ENCODE measurements at regions not wholly inside any gene's neighbourhood (a gene's known extent, or its start where the extent isn't known, plus 50 kb on each side); places are given as distances from the start of the nearest gene placed in this dataset.
A peak's percentile ranks its signal among the peaks of the same experiment; 100 is the strongest.

GRCh38 chr1:60959701-60960100, 122.7 kb upstream of the NFIA start:
- Histone ChIP-seq H3K4me3 (no peak overlapping the region), H3K4me1 (peaks cover 5 to 14% (median 10%) of the 10 kb centered on the region in 10 experiments; a peak in 16 of 20 replicates), H3K4me2 (no peak overlapping the region), H3K36me3 (no peaks in the 10 kb centered on the region; a peak in 1 of 22 replicates), H3K9me3 (replicated peaks in 1 of 11) (peaks cover 18 to 33% (median 24%) of the 10 kb centered on the region in 11 experiments), H3K27ac (no peak overlapping the region), H3K27me3 (no peaks in the 10 kb centered on the region), H4K20me1 (no peaks in the 10 kb centered on the region), H3K9ac (no peak overlapping the region)
- TF ChIP-seq Cebpa-rat (IDR thresholded peaks at IDR 0.05), result no peak

- H3K4me3 ChIP-seq, result no peak overlapping the region
- peaks cover 5 to 14% (median 10%) of the 10 kb centered on the region in 10 experiments; a peak in 16 of 20 replicates for H3K4me1 ChIP-seq
- no peaks in the 10 kb centered on the region for H3K27me3 ChIP-seq
- H3K9ac ChIP-seq, result no peak overlapping the region
- no peaks in the 10 kb centered on the region for H3K36me3 ChIP-seq
- no peak overlapping the region for H3K4me2 ChIP-seq
- no peaks in the 10 kb centered on the region for H4K20me1 ChIP-seq
- no peak overlapping the region for H3K27ac ChIP-seq
- no peak for TF ChIP-seq Cebpa-rat (IDR thresholded peaks at IDR 0.05)
- H3K9me3 ChIP-seq (replicated peaks in 1 of 11), result peaks cover 7 to 19% (median 13%) of the 10 kb centered on the region in 11 experiments; a peak in 18 of 22 replicates
These were observed 124.4 kb upstream of the NFIA start for GRCh38 chr1:60958001-60958400.

DNA sequence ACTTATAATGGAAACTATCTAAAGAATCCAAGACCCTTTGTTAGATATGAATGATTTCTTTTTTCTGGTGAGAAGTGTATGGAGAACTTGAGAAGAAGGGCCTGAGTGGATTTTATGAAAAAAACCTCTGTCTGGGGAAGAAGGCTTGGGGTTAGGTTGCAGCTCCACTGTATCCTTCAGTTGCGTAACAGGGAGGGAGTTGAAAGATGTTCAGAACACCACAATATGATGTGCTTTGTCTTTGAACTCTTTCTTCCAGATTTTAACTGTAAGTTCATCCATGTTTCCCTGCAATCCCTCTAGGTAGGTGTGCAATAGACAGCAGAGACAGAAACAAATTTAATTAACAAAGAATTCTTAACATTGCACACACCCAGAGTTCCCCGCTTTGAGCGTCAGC, 125.8 kb upstream of the NFIA start:
- Histone ChIP-seq H3K4me2 (no peak overlapping the region), H3K36me3 (no peaks in the 10 kb centered on the region), H3K4me3 (no peak overlapping the region), H3K27me3 (no peaks in the 10 kb centered on the region), H3K4me1 (peaks cover 5 to 10% (median 7%) of the 10 kb centered on the region in 10 experiments; a peak in 16 of 20 replicates), H3K27ac (no peak overlapping the region), H3K9ac (no peak overlapping the region), H3K9me3 (replicated peaks in 1 of 11) (peaks cover 7 to 17% (median 10%) of the 10 kb centered on the region in 11 experiments; a peak in 18 of 22 replicates), H4K20me1 (no peaks in the 10 kb centered on the region)
- TF ChIP-seq Cebpa-rat (IDR thresholded peaks at IDR 0.05), result peak in 3 of 11 experiments; percentile 35 to 42 (median 36); a peak in 3 of 22 replicates

- H3K4me2 ChIP-seq, result no peak overlapping the region
- no peak for TF ChIP-seq Cebpa-rat (IDR thresholded peaks at IDR 0.05)
- no peaks in the 10 kb centered on the region for H4K20me1 ChIP-seq
- H3K4me3 ChIP-seq, result no peak overlapping the region
- peaks cover 7 to 17% (median 10%) of the 10 kb centered on the region in 11 experiments; a peak in 18 of 22 replicates for H3K9me3 ChIP-seq (replicated peaks in 1 of 11)
- no peaks in the 10 kb centered on the region for H3K27me3 ChIP-seq
- H3K9ac ChIP-seq, result no peak overlapping the region
- no peak overlapping the region for H3K27ac ChIP-seq
- H3K36me3 ChIP-seq, result no peaks in the 10 kb centered on the region
- peaks cover 14 to 31% (median 26%) of the 10 kb centered on the region in 10 experiments for H3K4me1 ChIP-seq
These were observed 129.7 kb upstream of the NFIA start for GRCh38 chr1:60952612-60953111.

DNA sequence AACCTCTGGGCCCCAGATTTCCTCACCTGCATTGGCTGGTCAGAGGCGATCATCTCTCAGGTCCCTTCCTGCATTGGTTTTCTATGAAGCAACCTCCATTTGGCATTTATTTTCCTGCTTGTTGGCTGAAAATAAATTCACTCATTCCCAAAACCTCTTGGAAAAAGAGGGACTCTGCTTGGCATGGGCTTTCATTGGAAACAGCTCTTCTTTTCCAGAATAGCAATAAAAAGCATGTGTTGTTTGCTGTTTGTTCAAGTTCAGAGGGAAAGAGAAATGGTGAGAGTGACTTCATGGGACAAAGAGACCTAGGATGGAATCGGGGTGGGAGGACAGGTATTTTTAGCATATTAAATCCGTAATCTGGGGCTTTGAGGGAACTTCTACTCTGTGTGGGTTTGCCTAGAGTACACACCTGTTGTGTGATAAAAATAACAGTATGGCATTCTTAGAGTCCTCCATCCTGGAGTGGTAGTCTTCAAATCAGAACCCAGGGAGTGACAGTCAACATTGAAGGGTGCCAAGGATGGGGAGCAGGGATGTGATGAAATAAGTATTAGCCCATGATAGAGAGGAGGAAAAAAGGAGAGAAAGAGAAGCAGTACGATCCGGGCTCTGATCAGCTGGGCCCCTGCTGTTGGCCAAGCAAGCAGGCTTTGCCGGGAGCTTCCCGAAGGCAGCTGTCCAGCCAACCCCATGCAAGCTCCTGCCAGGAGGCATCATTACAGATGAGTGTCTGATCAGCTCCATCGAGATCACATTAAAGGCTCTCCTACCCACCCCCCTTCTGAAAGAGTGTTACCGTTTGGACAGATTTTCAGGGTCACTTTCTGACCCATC, 131.9 kb upstream of the NFIA start:
- H3K27me3 ChIP-seq, result no peaks in the 10 kb centered on the region
- peak overlapping the region in 6 of 11 experiments; percentile 0 to 70 (median 60); a peak in 10 of 22 replicates for H3K27ac ChIP-seq
- H3K4me1 ChIP-seq, result peaks cover 14 to 34% (median 28%) of the 10 kb centered on the region in 10 experiments
- H3K4me2 ChIP-seq, result peak overlapping the region in 8 of 11 experiments; percentile 53 to 85 (median 72); a peak in 14 of 22 replicates
- no peaks in the 10 kb centered on the region for H3K36me3 ChIP-seq
- no peak for TF ChIP-seq Cebpa-rat (IDR thresholded peaks at IDR 0.05)
- H3K9ac ChIP-seq, result peak overlapping the region in 1 of 11 experiments; percentile 7; a peak in 1 of 22 replicates
- H3K4me3 ChIP-seq, result no peak overlapping the region
- no peaks in the 10 kb centered on the region for H4K20me1 ChIP-seq
- peaks cover 7 to 15% (median 9%) of the 10 kb centered on the region in 11 experiments; a peak in 18 of 22 replicates for H3K9me3 ChIP-seq (replicated peaks in 1 of 11)

DNA sequence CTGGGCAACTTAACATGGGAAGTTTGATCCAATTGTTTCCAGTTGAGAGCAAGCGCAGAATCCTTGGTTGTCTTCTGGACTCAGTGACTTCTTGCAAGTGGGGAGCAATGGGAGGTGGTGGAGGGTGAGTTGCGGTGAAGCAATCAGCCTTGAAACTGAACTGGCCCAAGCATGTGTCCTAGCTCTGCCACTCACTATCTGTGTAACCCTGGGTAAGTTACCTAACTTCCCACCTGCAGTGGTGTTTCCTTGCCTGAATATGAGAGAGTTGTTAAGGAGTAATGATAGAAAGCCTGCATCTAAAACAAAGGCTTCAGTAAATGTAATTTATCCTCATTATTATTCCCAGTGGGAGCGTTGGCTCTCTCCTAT, 132.5 kb upstream of the NFIA start:
- peaks cover 14 to 34% (median 28%) of the 10 kb centered on the region in 10 experiments for H3K4me1 ChIP-seq
- peaks cover 2 to 8% (median 3%) of the 10 kb centered on the region in 11 experiments; a peak in 17 of 22 replicates for H3K9me3 ChIP-seq (replicated peaks in 1 of 11)
- H3K9ac ChIP-seq, result peak overlapping the region in 2 of 11 experiments; percentile 7 to 8; a peak in 2 of 22 replicates
- peak overlapping the region; percentile 43 to 85 (median 72); a peak in 19 of 22 replicates for H3K4me2 ChIP-seq
- H3K36me3 ChIP-seq, result no peaks in the 10 kb centered on the region
- H3K27me3 ChIP-seq, result no peaks in the 10 kb centered on the region
- peak in 3 of 11 experiments; percentile 0 to 42 (median 7); a peak in 1 of 22 replicates for TF ChIP-seq Cebpa-rat (IDR thresholded peaks at IDR 0.05)
- H3K4me3 ChIP-seq, result no peak overlapping the region
- H3K27ac ChIP-seq, result peak overlapping the region in 6 of 11 experiments; percentile 0 to 70 (median 60); a peak in 10 of 22 replicates
- H4K20me1 ChIP-seq, result no peaks in the 10 kb centered on the region

DNA sequence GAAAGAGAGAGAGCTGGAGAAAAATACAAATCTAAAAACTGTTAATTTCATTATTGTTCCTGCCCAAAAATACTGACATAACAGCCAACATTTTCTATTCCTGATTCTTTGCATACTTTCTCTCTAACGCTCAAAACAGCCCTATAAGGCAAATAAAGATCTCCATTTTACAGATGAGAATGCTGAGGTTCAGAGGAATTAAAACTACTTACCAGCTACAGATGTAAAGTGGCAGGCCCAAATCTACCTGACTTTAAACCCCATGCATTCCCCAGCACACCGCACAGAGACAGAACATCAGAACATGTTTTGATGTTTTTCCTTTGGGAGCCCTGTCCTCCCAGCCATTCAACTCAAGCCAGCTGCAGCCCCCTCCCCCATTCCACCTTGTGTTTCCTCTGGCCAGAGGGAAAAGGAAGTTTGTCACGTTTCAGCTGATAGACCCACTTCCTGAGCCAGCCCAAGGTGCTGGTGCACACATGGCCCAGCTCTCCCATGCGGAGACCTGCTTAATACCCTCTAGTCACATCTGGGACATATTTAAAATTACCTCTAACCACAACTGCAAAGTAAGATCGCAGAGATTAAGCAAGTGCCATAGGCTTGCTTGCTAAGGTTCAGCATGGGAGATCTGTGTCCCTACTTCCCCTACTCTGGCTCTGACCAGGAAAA, 133.1 kb upstream of the NFIA start:
- H3K27me3 ChIP-seq, result no peaks in the 10 kb centered on the region
- H3K4me1 ChIP-seq, result peaks cover 14 to 34% (median 28%) of the 10 kb centered on the region in 10 experiments
- H3K9me3 ChIP-seq (replicated peaks in 1 of 11), result peaks cover 0 to 3% (median 0%) of the 10 kb centered on the region in 11 experiments; a peak in 3 of 22 replicates
- H3K4me2 ChIP-seq, result peak overlapping the region; percentile 43 to 85 (median 72)
- no peak overlapping the region for H3K4me3 ChIP-seq
- H4K20me1 ChIP-seq, result no peaks in the 10 kb centered on the region
- peak in 2 of 11 experiments; percentile 43 to 61; a peak in 3 of 22 replicates for TF ChIP-seq Cebpa-rat (IDR thresholded peaks at IDR 0.05)
- no peaks in the 10 kb centered on the region for H3K36me3 ChIP-seq
- H3K27ac ChIP-seq, result peak overlapping the region in 6 of 11 experiments; percentile 0 to 70 (median 60); a peak in 10 of 22 replicates
- peak overlapping the region in 2 of 11 experiments; percentile 7 to 8; a peak in 2 of 22 replicates for H3K9ac ChIP-seq

- Histone ChIP-seq H3K4me2 (peak overlapping the region in 10 of 11 experiments; percentile 53 to 85 (median 72); a peak in 18 of 22 replicates), H3K36me3 (no peaks in the 10 kb centered on the region), H3K27me3 (no peaks in the 10 kb centered on the region), H3K27ac (peak overlapping the region in 4 of 11 experiments; percentile 57 to 70 (median 64); a peak in 8 of 22 replicates), H4K20me1 (no peaks in the 10 kb centered on the region), H3K9me3 (replicated peaks in 1 of 11) (no peaks in the 10 kb centered on the region), H3K4me1 (peaks cover 14 to 35% (median 28%) of the 10 kb centered on the region in 10 experiments), H3K9ac (no peak overlapping the region), H3K4me3 (no peak overlapping the region)
- no peak for TF ChIP-seq Cebpa-rat (IDR thresholded peaks at IDR 0.05)
These were observed 133.9 kb upstream of the NFIA start for GRCh38 chr1:60948486-60948885.
